Effector memory CD8-positive, alpha-beta T cell (primary cell): ENCODE measurements at regions not wholly inside any gene's neighbourhood (a gene's known extent, or its start where the extent isn't known, plus 50 kb on each side); places are given as distances from the start of the nearest gene placed in this dataset.
"Not testable (repeated sequence)": the region's sequence is repeated elsewhere in the genome, so short reads cannot be mapped to it uniquely, and the experiment has no call there.

ENCODE experiments used
- ATAC-seq: fragments of 150-1000 bp; cut with Tn5 transposase; replicated peaks from 2 replicates; pipeline ENCODE4 v1.10.0; 2021; ENCODE audit warnings: mild to moderate bottlenecking, moderate library complexity
- DNase-seq, 3 experiments: peaks; one replicate each; pipeline ENCODE4 v3.0.0; 2021
- H3K27ac Mint-ChIP-seq, 2 donors: one replicate each; pipeline ENCODE4 v1.8.0; 2022; ENCODE audit warnings: mild to moderate bottlenecking in 2 of 2, mixed read lengths in 2 of 2, moderate library complexity in 2 of 2
- H3K27me3 Mint-ChIP-seq, 2 donors: one replicate each; pipeline ENCODE4 v1.8.0; 2022; ENCODE audit warnings: mixed read lengths in 2 of 2
- H3K36me3 Mint-ChIP-seq: one replicate; pipeline ENCODE4 v1.8.0; 2022; ENCODE audit warnings: mild to moderate bottlenecking, moderate library complexity, mixed read lengths; ENCODE audit not compliant: insufficient read depth
- H3K4me1 Mint-ChIP-seq, 2 donors: one replicate each; pipeline ENCODE4 v1.8.0; 2022; ENCODE audit warnings: low read depth in 2 of 2, mixed read lengths in 2 of 2
- H3K4me3 Mint-ChIP-seq, 2 donors: one replicate each; pipeline ENCODE4 v1.8.0; 2022; ENCODE audit warnings: mild to moderate bottlenecking in 2 of 2, mixed read lengths in 2 of 2, moderate library complexity in 2 of 2
- H3K9me3 Mint-ChIP-seq, 2 donors: one replicate each; pipeline ENCODE4 v1.8.0; 2022; ENCODE audit warnings: mixed read lengths in 2 of 2

DNA sequence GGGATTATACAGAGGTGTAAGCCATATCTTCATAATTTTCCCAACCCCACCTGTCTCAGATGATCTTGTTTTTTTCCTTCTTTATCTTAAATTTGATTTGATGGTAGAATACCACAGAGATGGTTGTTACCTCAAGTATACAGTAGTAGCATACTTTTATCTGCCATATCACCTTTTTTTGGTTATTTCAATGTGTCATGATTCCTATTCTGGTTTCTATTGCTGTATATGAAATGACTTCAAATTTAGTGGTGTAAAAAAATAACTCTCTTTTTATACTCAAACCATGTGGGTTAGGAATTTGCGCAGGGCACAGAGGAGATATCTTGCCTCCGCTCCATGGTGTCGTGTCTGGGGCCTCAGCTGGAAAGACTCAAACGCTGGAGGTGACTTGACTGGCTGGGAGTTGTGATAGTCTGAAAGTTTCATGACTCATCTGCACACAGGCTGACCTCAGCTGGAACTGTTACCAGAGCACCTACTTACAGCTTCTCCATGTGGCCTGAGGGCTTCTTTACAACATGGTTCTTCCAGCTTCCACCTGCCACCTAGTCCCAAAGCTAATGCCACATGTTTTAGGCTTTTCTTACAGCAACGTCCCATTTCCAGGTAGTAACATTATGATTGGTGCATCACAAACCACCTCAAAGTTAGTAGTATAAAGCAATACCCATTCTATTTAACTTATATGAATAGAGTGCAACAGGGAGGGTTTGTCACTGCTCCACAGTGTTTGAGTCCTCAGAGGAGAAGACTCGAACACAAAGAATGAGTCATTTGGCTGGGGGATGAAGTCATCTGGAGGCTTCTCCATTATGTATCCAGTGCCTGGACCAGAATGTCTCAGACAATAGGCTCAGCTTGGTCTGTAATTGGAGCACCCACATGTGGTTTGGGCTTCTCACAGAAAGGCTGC lies 82.3 kb upstream of the XPO1 start:
- H3K4me3 Mint-ChIP-seq: no peak overlapping the region
- no peaks in the 10 kb centered on the region for H3K36me3 Mint-ChIP-seq
- H3K9me3 Mint-ChIP-seq: no peaks in the 10 kb centered on the region
- no peaks in the 10 kb centered on the region for H3K4me1 Mint-ChIP-seq
- H3K27me3 Mint-ChIP-seq: no peaks in the 10 kb centered on the region
- no peak overlapping the region for H3K27ac Mint-ChIP-seq
- no peak for ATAC-seq
- no peak for DNase-seq

- H3K4me1 Mint-ChIP-seq: no peaks in the 10 kb centered on the region
- H3K27me3 Mint-ChIP-seq: no peaks in the 10 kb centered on the region
- no peaks in the 10 kb centered on the region for H3K36me3 Mint-ChIP-seq
- DNase-seq (no peak), ATAC-seq (no peak)
- no peaks in the 10 kb centered on the region for H3K9me3 Mint-ChIP-seq
- no peak overlapping the region for H3K27ac Mint-ChIP-seq
- H3K4me3 Mint-ChIP-seq: no peak overlapping the region
These were observed 81.4 kb upstream of the XPO1 start for GRCh38 chr2:61619561-61619960.

GRCh38 chr2:61617610-61618009 lies 79.5 kb upstream of the XPO1 start:
- Mint-ChIP-seq H3K36me3 (no peaks in the 10 kb centered on the region), H3K4me1 (no peaks in the 10 kb centered on the region), H3K4me3 (no peak overlapping the region), H3K27me3 (no peaks in the 10 kb centered on the region), H3K9me3 (no peaks in the 10 kb centered on the region), H3K27ac (no peak overlapping the region)
- DNase-seq (no peak), ATAC-seq (no peak)

DNA sequence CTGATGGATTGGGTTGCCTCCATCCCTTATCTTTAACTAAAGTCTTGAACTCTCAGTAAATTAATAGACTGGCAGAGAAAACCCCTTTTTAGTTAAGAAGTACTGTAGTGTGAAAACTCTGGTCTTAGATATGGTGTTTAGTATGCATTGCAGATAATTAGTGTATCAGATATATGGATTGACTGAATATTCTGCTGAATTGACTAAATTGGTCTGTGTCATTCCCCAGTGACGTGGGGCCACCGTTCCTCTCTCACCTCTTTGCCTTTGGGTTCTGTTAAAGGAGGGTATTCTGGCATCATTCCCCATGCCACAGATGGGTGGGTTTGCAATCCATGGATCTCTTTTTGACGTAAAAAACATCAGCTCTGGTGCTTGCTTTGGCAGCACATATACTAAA lies 67.1 kb upstream of the XPO1 start:
- Mint-ChIP-seq H3K9me3 (no peaks in the 10 kb centered on the region), H3K4me1 (no peaks in the 10 kb centered on the region)

DNA sequence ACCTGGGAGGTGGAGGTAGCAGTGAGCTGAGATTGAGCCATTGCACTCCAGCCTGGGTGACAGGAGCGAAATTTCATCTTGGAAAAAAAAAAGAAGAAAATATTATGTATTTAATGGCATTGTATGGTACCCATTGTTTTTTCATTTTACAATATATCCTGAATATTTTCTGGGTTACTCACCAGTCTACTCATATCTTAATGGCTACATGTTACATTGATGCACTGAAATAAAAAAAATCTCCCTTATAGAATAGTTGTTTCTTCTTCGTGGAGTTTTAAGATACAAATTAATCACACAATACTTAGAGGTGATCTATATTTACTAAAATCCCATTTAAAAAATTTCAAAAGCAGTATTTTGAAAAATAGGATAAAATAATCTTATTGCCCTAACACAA lies 66.3 kb upstream of the XPO1 start:
- H3K36me3 Mint-ChIP-seq: peaks cover 3% of the 10 kb centered on the region
- H3K27me3 Mint-ChIP-seq: no peaks in the 10 kb centered on the region
- H3K4me1 Mint-ChIP-seq: no peaks in the 10 kb centered on the region
- H3K9me3 Mint-ChIP-seq: no peaks in the 10 kb centered on the region
- ATAC-seq (no peak), DNase-seq (no peak)
- H3K4me3 Mint-ChIP-seq: no peak overlapping the region
- no peak overlapping the region for H3K27ac Mint-ChIP-seq

More for the DNA sequence above, 67.1 kb upstream of the XPO1 start:
- Mint-ChIP-seq H3K27me3 (no peaks in the 10 kb centered on the region), H3K36me3 (peaks cover 3% of the 10 kb centered on the region), H3K27ac (no peak overlapping the region), H3K4me3 (no peak overlapping the region)
- DNase-seq (no peak), ATAC-seq (no peak)

DNA sequence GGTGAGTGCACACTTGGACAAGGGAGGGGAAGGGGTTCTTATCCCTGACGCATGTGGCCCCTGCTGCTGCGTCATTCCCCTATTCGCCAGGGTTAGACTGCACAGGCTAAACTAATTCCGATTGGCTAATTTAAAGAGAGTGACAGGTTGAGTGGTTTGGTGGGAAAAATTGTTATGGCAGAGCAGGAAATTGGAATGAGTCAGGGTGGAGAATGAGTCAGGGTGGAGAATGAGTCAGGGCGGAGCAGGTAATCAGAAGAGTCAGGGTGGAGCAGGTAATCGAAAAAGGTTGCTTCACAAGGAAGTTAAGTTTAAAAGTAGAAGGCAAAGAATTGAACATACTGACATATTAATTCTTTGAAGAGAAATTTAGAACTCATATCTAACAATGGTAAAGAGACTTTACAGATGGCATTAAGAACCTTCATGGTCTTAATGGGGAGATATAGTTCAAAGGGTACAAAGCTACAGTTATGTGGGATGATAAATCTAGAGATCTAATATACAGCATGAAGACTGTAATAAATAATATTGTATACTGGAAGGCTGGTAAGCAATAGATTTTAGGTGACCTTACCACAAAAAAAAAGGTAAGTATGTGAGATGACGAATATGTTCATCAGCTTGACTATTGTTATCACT lies 60.5 kb upstream of the XPO1 start:
- not testable (repeated sequence) for ATAC-seq, H3K27ac Mint-ChIP-seq

GRCh38 chr2:61597300-61598289 lies 59.4 kb upstream of the XPO1 start:
- no peak for ATAC-seq
- Mint-ChIP-seq H3K9me3 (no peaks in the 10 kb centered on the region), H3K4me3 (no peak overlapping the region), H3K27ac (no peak overlapping the region), H3K4me1 (no peaks in the 10 kb centered on the region), H3K36me3 (no peaks in the 10 kb centered on the region), H3K27me3 (peaks cover 12 to 14% of the 10 kb centered on the region in 2 donors)
- DNase-seq: no peak

More for the DNA sequence above, 60.5 kb upstream of the XPO1 start:
- not testable (repeated sequence) for H3K9me3 Mint-ChIP-seq, H3K4me3 Mint-ChIP-seq, H3K4me1 Mint-ChIP-seq, H3K27me3 Mint-ChIP-seq, DNase-seq, H3K36me3 Mint-ChIP-seq

- H3K27ac Mint-ChIP-seq, H3K9me3 Mint-ChIP-seq, ATAC-seq, DNase-seq, H3K4me1 Mint-ChIP-seq, H3K4me3 Mint-ChIP-seq, H3K36me3 Mint-ChIP-seq: not testable (repeated sequence)
- peaks cover 12 to 20% of the 10 kb centered on the region in 2 donors for H3K27me3 Mint-ChIP-seq
These were observed 56.0 kb upstream of the XPO1 start for GRCh38 chr2:61594201-61594600.

DNA sequence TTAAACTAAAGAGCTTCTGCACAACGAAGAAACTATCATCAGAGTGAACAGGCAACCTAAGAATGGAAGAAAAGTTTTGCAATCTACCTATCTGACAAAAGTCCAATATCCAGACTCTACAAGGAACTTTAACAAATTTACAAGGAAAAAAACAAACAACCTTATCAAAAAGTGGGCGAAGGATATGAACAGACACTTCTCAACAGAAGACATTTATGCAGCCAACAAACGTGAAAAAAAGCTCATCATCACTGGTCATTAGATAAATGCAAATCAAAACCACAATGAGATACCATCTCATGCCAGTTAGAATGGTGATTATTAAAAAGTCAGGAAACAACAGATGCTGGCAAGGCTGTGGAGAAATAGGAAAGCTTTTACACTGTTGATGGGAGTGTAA lies 55.5 kb upstream of the XPO1 start:
- not testable (repeated sequence) for H3K36me3 Mint-ChIP-seq, H3K4me3 Mint-ChIP-seq, ATAC-seq, H3K4me1 Mint-ChIP-seq, H3K9me3 Mint-ChIP-seq, H3K27ac Mint-ChIP-seq, DNase-seq
- peaks cover 12 to 20% of the 10 kb centered on the region in 2 donors for H3K27me3 Mint-ChIP-seq

DNA sequence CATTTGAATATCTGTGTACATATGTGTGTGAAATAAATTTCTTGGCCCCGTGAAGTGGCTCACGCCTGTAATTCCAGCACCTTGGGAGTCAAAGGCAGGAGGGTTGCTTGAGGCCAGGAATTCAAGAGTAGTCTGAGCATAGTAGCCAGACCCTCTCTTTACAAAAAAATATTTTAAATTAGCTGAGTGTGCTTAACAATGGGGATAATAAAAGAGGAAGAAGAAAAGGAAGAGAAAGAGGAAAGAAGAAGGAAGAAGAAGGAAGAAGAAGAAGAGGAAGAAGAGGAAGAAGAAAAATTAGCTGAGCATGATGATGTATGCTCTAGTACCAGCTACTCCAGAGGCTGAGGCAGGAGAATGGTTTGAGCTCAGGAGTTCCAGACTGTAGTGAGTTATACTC lies 52.1 kb upstream of the XPO1 start:
- Mint-ChIP-seq H3K36me3 (no peaks in the 10 kb centered on the region), H3K9me3 (no peaks in the 10 kb centered on the region), H3K27ac (no peak overlapping the region), H3K4me3 (no peak overlapping the region), H3K4me1 (peaks cover 0 to 2% of the 10 kb centered on the region in 2 donors), H3K27me3 (peaks cover 12 to 20% of the 10 kb centered on the region in 2 donors)
- no peak for ATAC-seq
- DNase-seq: no peak

GRCh38 chr2:61588566-61588965 lies 50.4 kb upstream of the XPO1 start:
- H3K36me3 Mint-ChIP-seq: no peaks in the 10 kb centered on the region
- DNase-seq (no peak), ATAC-seq (no peak)
- peaks cover 0 to 2% of the 10 kb centered on the region in 2 donors for H3K4me1 Mint-ChIP-seq
- peaks cover 6 to 14% of the 10 kb centered on the region in 2 donors for H3K27me3 Mint-ChIP-seq
- no peaks in the 10 kb centered on the region for H3K9me3 Mint-ChIP-seq
- H3K27ac Mint-ChIP-seq: no peak overlapping the region
- no peak overlapping the region for H3K4me3 Mint-ChIP-seq
